MCF 10A (cell line): ENCODE measurements at regions not wholly inside any gene's neighbourhood (a gene's known extent, or its start where the extent isn't known, plus 50 kb on each side); places are given as distances from the start of the nearest gene placed in this dataset.

Source experiments
- BruUV-seq: library from RNA; stranded (reverse); fragments of 400-500 nt; replicated peaks from 2 replicates; lab custom pipeline; 2021; lab: Mats Ljungman, UMichigan
- CTCF ChIA-PET: fragments of 300-600 bp; sonication (Branson Sonifier 250); formaldehyde crosslinking; extraction: SDS; loops from one replicate; lab custom pipeline; 2021; ENCODE audit warnings: antibody characterized with exemption, inconsistent platforms; lab: Yijun Ruan, JAX
- POLR2A ChIA-PET: fragments of 300-600, 350-650 bp; sonication (Branson Sonifier 250); formaldehyde crosslinking; extraction: SDS; loops from one replicate; lab custom pipeline; 2020; ENCODE audit warnings: antibody characterized with exemption, inconsistent platforms; lab: Yijun Ruan, JAX
- DNase-seq: peaks from one replicate; pipeline ENCODE4 v3.0.0-alpha.2; 2018; ENCODE audit not compliant: unreplicated experiment
- H3K27ac Mint-ChIP-seq: one replicate; pipeline ENCODE4 v1.8.0; 2022; ENCODE audit warnings: mild to moderate bottlenecking, low read depth, mixed read lengths; ENCODE audit not compliant: unreplicated experiment
- H3K27me3 Mint-ChIP-seq: one replicate; pipeline ENCODE4 v1.8.0; 2022; ENCODE audit warnings: mixed read lengths; ENCODE audit not compliant: insufficient read depth, unreplicated experiment
- H3K36me3 Mint-ChIP-seq: one replicate; pipeline ENCODE4 v1.8.0; 2022; ENCODE audit warnings: mild to moderate bottlenecking, moderate library complexity, mixed read lengths; ENCODE audit not compliant: insufficient read depth, unreplicated experiment
- H3K4me1 Mint-ChIP-seq: one replicate; pipeline ENCODE4 v1.8.0; 2022; ENCODE audit warnings: mixed read lengths; ENCODE audit not compliant: insufficient read depth, unreplicated experiment
- H3K4me3 Mint-ChIP-seq: one replicate; pipeline ENCODE4 v1.8.0; 2022; ENCODE audit warnings: mild to moderate bottlenecking, moderate library complexity, mixed read lengths; ENCODE audit not compliant: unreplicated experiment
- H3K9me3 Mint-ChIP-seq: one replicate; pipeline ENCODE4 v1.8.0; 2022; ENCODE audit warnings: mixed read lengths; ENCODE audit not compliant: unreplicated experiment
- CTCF ChIP-seq: fragments of 200-600 bp; IDR thresholded peaks from one replicate; pipeline ENCODE4 v1.8.0; 2022; ENCODE audit warnings: antibody characterized with exemption, mild to moderate bottlenecking; ENCODE audit not compliant: unreplicated experiment
- intact Hi-C: fragments of 100-400 bp; cut with micrococcal nuclease; formaldehyde crosslinking; loops from 2 replicates; pipeline ENCODE4 v1.14.1; 2022

DNA sequence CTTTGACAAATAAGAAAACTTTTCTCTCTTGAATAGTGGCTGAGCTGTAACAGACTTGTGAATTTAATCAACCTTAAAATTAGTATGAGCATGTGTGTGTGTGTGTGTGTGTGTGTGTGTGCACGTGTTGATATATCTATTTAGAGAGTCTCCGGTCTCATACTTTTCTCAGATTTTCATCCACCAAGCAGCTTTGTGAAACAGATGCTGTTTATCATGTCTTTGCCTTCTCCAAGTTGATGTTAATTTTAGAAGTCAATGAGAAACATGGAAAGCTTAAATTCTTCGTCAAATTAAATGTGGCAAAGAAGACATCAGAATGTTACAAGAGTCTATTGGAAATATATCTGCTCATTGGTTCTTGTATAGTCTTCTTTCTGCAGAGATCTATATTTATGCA, 839.2 kb upstream of the CELF2 start:
- no TSS peak for BruUV-seq
- H3K27me3 Mint-ChIP-seq = no peaks in the 10 kb centered on the region
- no peaks in the 10 kb centered on the region for H3K36me3 Mint-ChIP-seq
- no peaks in the 10 kb centered on the region for H3K4me1 Mint-ChIP-seq
- ChIA-PET CTCF (interaction anchor here (0.8 kb wide), 1 partner anchor 834 kb away, joined by 3 read pairs; no protein-coding TSS in a partner anchor), POLR2A (no interaction called here)
- no peak overlapping the region for H3K4me3 Mint-ChIP-seq
- H3K9me3 Mint-ChIP-seq = no peaks in the 10 kb centered on the region
- DNase-seq = no peak
- no peak overlapping the region for H3K27ac Mint-ChIP-seq
- no peak for TF ChIP-seq CTCF
- intact Hi-C loops = no loop called here

DNA sequence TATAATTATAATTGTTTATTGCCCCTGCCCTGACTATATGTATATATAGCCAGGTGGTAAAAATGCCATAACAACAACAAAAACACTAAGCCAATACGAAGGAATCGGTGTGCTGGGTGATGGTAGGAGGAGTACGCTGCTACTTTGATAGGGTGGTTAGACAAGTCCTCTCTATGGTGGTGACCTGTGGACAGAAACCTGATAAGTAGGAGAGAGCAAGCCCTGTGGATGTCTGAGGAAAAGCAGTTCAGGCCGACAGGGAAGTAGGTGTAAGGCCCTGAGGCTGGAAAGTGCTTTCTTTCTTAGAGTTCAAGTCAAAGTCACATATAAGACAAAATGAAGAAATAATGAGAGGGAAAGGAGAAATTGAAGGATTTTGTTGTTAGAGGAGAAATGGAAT, 823.8 kb upstream of the CELF2 start:
- Mint-ChIP-seq H3K4me3 (no peak overlapping the region), H3K9me3 (no peaks in the 10 kb centered on the region), H3K27me3 (no peaks in the 10 kb centered on the region), H3K27ac (no peak overlapping the region), H3K4me1 (peaks cover 26% of the 10 kb centered on the region), H3K36me3 (no peaks in the 10 kb centered on the region)
- ChIA-PET POLR2A (no interaction called here), CTCF (no interaction called here)
- no peak for DNase-seq
- BruUV-seq = no TSS peak
- no peak for TF ChIP-seq CTCF
- intact Hi-C loops = no loop called here

GRCh38 chr10:10196701-10197100, 821.0 kb upstream of the CELF2 start:
- CTCF ChIA-PET = no interaction called here
- POLR2A ChIA-PET = no interaction called here
- no TSS peak for BruUV-seq
- H3K9me3 Mint-ChIP-seq = no peaks in the 10 kb centered on the region
- H3K27me3 Mint-ChIP-seq = no peaks in the 10 kb centered on the region
- DNase-seq = no peak
- intact Hi-C loops = no loop called here
- H3K4me1 Mint-ChIP-seq = peaks cover 8% of the 10 kb centered on the region
- H3K27ac Mint-ChIP-seq = no peak overlapping the region
- TF ChIP-seq CTCF = no peak
- H3K4me3 Mint-ChIP-seq = no peak overlapping the region
- H3K36me3 Mint-ChIP-seq = no peaks in the 10 kb centered on the region

DNA sequence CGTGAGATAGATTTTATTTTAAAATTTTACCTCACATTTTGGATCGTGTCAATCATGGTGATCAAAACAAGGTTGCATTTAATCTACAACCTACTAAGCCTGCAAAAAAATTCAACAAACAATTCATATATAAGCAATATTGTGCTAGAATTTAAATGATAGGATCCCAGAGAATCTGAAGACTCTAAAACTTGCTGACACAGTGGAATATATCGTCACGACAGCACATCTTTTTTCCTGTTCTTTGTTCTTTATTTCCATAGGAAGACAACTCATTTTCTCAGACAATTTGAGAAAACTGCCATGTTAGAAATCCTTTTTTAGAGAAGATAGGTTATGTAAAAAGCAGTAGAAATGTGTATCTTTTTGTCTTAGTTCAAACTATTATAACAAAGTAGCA, 820.2 kb upstream of the CELF2 start:
- no peak for DNase-seq
- ChIA-PET CTCF (no interaction called here), POLR2A (no interaction called here)
- no peak overlapping the region for H3K4me3 Mint-ChIP-seq
- no peaks in the 10 kb centered on the region for H3K36me3 Mint-ChIP-seq
- no TSS peak for BruUV-seq
- TF ChIP-seq CTCF = no peak
- no peak overlapping the region for H3K27ac Mint-ChIP-seq
- peaks cover 1% of the 10 kb centered on the region for H3K9me3 Mint-ChIP-seq
- H3K4me1 Mint-ChIP-seq = peaks cover 1% of the 10 kb centered on the region
- no peaks in the 10 kb centered on the region for H3K27me3 Mint-ChIP-seq
- intact Hi-C loops = no loop called here
